Upper lobe of left lung (tissue), 6 donors: ENCODE measurements at regions not wholly inside any gene's neighbourhood (a gene's known extent, or its start where the extent isn't known, plus 50 kb on each side); places are given as distances from the start of the nearest gene placed in this dataset.

Experiments used
- ATAC-seq, 2 donors: fragments of 200-7000 bp; cut with Tn5 transposase; one replicate each; pipeline ENCODE4 v1.9.1; 2022; ENCODE audit warnings: mild to moderate bottlenecking in 2 of 2, moderate library complexity in 2 of 2; ENCODE audit not compliant: low FRiP score in 2 of 2
- DNase-seq, 2 donors: peaks; one replicate each; pipeline ENCODE4 v3.0.0-alpha.2; 2019 to 2020
- H3K27ac ChIP-seq, 4 donors: fragments of 200-600 bp; sonication (generic); one replicate each; pipeline ENCODE4 v1.5.1; 2016 to 2019
- H3K27me3 ChIP-seq, 4 donors: fragments of 200-600 bp; sonication (generic); one replicate each; pipeline ENCODE4 v1.5.1; 2017 to 2019
- H3K36me3 ChIP-seq, 4 donors: fragments of 200-600 bp; sonication (generic); one replicate each; pipeline ENCODE4 v1.5.1; 2016 to 2019
- H3K4me1 ChIP-seq, 4 donors: fragments of 200-600 bp; sonication (generic); one replicate each; pipeline ENCODE4 v1.5.1; 2018 to 2019
- H3K4me3 ChIP-seq, 4 donors: fragments of 200-600 bp; sonication (generic); one replicate each; pipeline ENCODE4 v1.5.1; 2017 to 2019; ENCODE audit warnings: mild to moderate bottlenecking in 2 of 4, moderate library complexity in 1 of 4
- H3K9me3 ChIP-seq, 4 donors: fragments of 200-600 bp; sonication (generic); one replicate each; pipeline ENCODE4 v1.5.1; 2018 to 2019
- CTCF ChIP-seq, 6 experiments: fragments of 450-650 bp in 4 of 6; fragments of 200-600 bp in 2 of 6; sonication (generic) in 2 of 6; IDR thresholded peaks; one replicate each; pipeline ENCODE4 v1.5.1; 2016 to 2019; ENCODE audit warnings: antibody characterized with exemption in 6 of 6
- EP300 ChIP-seq, 4 donors: sonication (generic); formaldehyde crosslinking; IDR thresholded peaks; one replicate each; pipeline ENCODE4 v1.5.1; 2017; ENCODE audit warnings: antibody characterized with exemption in 4 of 4, control low read depth in 2 of 4
- POLR2A ChIP-seq, 4 donors: fragments of 450-650 bp; IDR thresholded peaks; one replicate each; pipeline ENCODE4 v1.5.1; 2016 to 2017; ENCODE audit warnings: antibody characterized with exemption in 4 of 4, mild to moderate bottlenecking in 2 of 4
- POLR2AphosphoS5 ChIP-seq, 2 donors: sonication (generic); formaldehyde crosslinking; IDR thresholded peaks; one replicate each; pipeline ENCODE4 v1.5.1; 2017; ENCODE audit warnings: antibody characterized with exemption in 2 of 2
- WGBS, 2 donors: methylation state at CpG; one replicate each; pipeline ENCODE4 v1.1.5; 2017 to 2018; 5-methylcytosine and 5-hydroxymethylcytosine counted together
- donor health status: DM: no; HTN: no; CAD: no; lungs with moderate emphysema.
- donor health status: DM: no; HTN: yes; CAD: no; lungs with severe emphysema.

GRCh38 chr3:64827019-64827418 lies 139.2 kb upstream of the ADAMTS9 start:
- Histone ChIP-seq H3K9me3 (no peaks in the 10 kb centered on the region), H3K4me1 (peaks cover 10 to 17% (median 15%) of the 10 kb centered on the region in 4 donors), H3K4me3 (no peak overlapping the region), H3K27ac (no peak overlapping the region), H3K27me3 (no peaks in the 10 kb centered on the region), H3K36me3 (no peaks in the 10 kb centered on the region)
- DNase-seq (no peak), ATAC-seq (no peak)
- TF ChIP-seq CTCF (IDR thresholded peaks at IDR 0.05) = no peak
- no peak for TF ChIP-seq EP300 (IDR thresholded peaks at IDR 0.05)

- Histone ChIP-seq H3K9me3 (no peaks in the 10 kb centered on the region), H3K36me3 (no peaks in the 10 kb centered on the region), H3K4me3 (no peak overlapping the region), H3K27ac (no peak overlapping the region), H3K4me1 (peaks cover 10 to 17% (median 15%) of the 10 kb centered on the region in 4 donors), H3K27me3 (no peaks in the 10 kb centered on the region)
- 52 to 64% methylated on average over 2 of the region's 2 CpGs for WGBS, 2 donors
- DNase-seq (no peak), ATAC-seq (no peak)
- TF ChIP-seq POLR2A (IDR thresholded peaks at IDR 0.05) (no peak), CTCF (IDR thresholded peaks at IDR 0.05) (no peak), POLR2AphosphoS5 (IDR thresholded peaks at IDR 0.05) (no peak), EP300 (IDR thresholded peaks at IDR 0.05) (no peak)
These were observed 137.8 kb upstream of the ADAMTS9 start for GRCh38 chr3:64825404-64826120.

- Histone ChIP-seq H3K9me3 (no peaks in the 10 kb centered on the region), H3K4me3 (no peak overlapping the region), H3K36me3 (no peaks in the 10 kb centered on the region), H3K27me3 (no peaks in the 10 kb centered on the region), H3K27ac (peak overlapping the region in 3 of 4 donors; percentile 22 to 25 (median 23)), H3K4me1 (peaks cover 10 to 17% (median 15%) of the 10 kb centered on the region in 4 donors)
- DNase-seq (peak in 1 of 2 donors; percentile 30), ATAC-seq (peak; percentile 38 to 63)
- TF ChIP-seq CTCF (IDR thresholded peaks at IDR 0.05) (no peak), POLR2A (IDR thresholded peaks at IDR 0.05) (no peak), EP300 (IDR thresholded peaks at IDR 0.05) (peak in 2 of 4 donors; percentile 44 to 93), POLR2AphosphoS5 (IDR thresholded peaks at IDR 0.05) (peak in 1 of 2 donors; percentile 52)
- WGBS, 2 donors = 54 to 64% methylated on average over 4 of the region's 4 CpGs
These were observed 136.7 kb upstream of the ADAMTS9 start for GRCh38 chr3:64824394-64824909.

- DNase-seq (no peak), ATAC-seq (no peak)
- H3K27me3 ChIP-seq = no peaks in the 10 kb centered on the region
- WGBS, 2 donors = 87 to 89% methylated on average over 1 of the region's 1 CpG
- H3K4me3 ChIP-seq = no peak overlapping the region
- H3K36me3 ChIP-seq = no peaks in the 10 kb centered on the region
- no peak overlapping the region for H3K27ac ChIP-seq
- H3K4me1 ChIP-seq = peaks cover 0 to 7% (median 0%) of the 10 kb centered on the region in 4 donors
- TF ChIP-seq POLR2A (IDR thresholded peaks at IDR 0.05) (no peak), EP300 (IDR thresholded peaks at IDR 0.05) (no peak), CTCF (IDR thresholded peaks at IDR 0.05) (no peak), POLR2AphosphoS5 (IDR thresholded peaks at IDR 0.05) (no peak)
- no peaks in the 10 kb centered on the region for H3K9me3 ChIP-seq
These were observed 130.4 kb upstream of the ADAMTS9 start for GRCh38 chr3:64818196-64818595.

- Histone ChIP-seq H3K9me3 (no peaks in the 10 kb centered on the region), H3K4me1 (peaks cover 0 to 2% (median 0%) of the 10 kb centered on the region in 4 donors), H3K4me3 (no peak overlapping the region), H3K27me3 (no peaks in the 10 kb centered on the region), H3K27ac (peak overlapping the region in 1 of 4 donors; percentile 8), H3K36me3 (no peaks in the 10 kb centered on the region)
- WGBS, 2 donors = 80 to 94% methylated on average over 1 of the region's 1 CpG
- ATAC-seq (no peak), DNase-seq (no peak)
- TF ChIP-seq POLR2A (IDR thresholded peaks at IDR 0.05) = no peak
- TF ChIP-seq EP300 (IDR thresholded peaks at IDR 0.05) = no peak
These were observed 128.6 kb upstream of the ADAMTS9 start for GRCh38 chr3:64816355-64816754.
